Fibroblast of pulmonary artery (primary cell): ENCODE measurements at regions not wholly inside any gene's neighbourhood (a gene's known extent, or its start where the extent isn't known, plus 50 kb on each side); places are given as distances from the start of the nearest gene placed in this dataset.

Source experiments
- DNase-seq: peaks from one replicate; pipeline ENCODE4 v3.0.0-alpha.2; 2010; ENCODE audit warnings: low read depth
- H3K4me3 ChIP-seq: replicated peaks from 2 replicates; pipeline ENCODE4 v1.5.1; 2011; ENCODE audit warnings: low read depth, mild to moderate bottlenecking, control low read depth, low read length, moderate library complexity
- TF ChIP-seq, protein P1 (sequence below): IDR thresholded peaks from 2 replicates; pipeline ENCODE4 v1.5.1; 2011; ENCODE audit warnings: mild to moderate bottlenecking, control low read depth, low read length, inconsistent platforms; ENCODE audit errors: missing control alignments

DNA sequence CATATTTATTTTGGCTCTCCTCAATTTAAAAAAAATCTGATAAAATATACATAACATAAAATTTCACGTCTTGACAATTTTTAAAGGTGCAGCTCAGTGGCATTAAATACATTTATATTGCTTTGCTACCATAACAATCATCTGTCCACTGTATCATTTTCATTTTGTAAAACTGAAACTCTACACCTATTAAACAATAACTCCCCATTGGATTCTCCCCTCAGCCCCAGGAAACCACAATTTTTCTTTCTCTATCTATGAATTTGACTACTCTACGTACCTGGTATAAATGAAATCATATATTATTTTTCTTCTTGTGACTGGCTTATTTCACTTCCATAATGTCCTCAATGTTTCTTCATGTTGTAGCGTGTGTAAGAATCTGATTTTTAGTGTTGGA, 563.5 kb downstream of the PRR16 start:
- no peak for DNase-seq
- H3K4me3 ChIP-seq, result no peak overlapping the region
- TF ChIP-seq, protein P1, sequence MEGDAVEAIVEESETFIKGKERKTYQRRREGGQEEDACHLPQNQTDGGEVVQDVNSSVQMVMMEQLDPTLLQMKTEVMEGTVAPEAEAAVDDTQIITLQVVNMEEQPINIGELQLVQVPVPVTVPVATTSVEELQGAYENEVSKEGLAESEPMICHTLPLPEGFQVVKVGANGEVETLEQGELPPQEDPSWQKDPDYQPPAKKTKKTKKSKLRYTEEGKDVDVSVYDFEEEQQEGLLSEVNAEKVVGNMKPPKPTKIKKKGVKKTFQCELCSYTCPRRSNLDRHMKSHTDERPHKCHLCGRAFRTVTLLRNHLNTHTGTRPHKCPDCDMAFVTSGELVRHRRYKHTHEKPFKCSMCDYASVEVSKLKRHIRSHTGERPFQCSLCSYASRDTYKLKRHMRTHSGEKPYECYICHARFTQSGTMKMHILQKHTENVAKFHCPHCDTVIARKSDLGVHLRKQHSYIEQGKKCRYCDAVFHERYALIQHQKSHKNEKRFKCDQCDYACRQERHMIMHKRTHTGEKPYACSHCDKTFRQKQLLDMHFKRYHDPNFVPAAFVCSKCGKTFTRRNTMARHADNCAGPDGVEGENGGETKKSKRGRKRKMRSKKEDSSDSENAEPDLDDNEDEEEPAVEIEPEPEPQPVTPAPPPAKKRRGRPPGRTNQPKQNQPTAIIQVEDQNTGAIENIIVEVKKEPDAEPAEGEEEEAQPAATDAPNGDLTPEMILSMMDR, result no peak

DNA sequence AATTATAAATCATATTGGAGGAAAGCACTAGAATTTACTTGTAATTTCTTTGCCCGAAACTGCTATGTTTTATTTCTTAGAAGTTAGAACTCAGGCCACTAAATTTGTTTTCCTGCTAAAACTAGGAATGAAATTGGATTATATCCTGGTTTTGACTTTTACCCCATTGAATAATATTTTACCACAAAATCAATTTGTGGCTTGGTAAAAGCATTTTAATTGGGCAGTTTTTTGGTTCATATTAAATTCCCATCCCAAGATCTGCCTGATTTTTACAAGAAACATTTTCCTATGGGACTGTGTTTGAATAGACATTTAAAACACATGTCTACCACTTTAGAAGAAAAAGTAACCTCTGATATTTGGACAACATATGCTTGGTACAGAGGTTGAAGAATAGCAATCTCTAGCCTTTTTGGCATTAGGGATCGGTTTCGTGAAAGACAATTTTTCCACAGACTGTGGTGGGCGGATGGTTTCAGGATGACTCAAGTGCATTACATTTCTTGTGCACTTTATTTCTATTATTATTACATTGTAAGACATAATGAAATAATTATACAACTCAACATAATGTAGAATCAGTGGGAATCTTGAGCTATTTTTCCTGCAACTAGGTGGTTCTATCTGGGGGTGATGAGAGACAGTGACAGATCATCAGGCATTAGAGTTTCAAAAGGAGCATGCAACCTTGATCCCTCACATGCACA, 565.6 kb downstream of the PRR16 start:
- DNase-seq, result no peak
- TF ChIP-seq, protein P1, result no peak
- no peak overlapping the region for H3K4me3 ChIP-seq

DNA sequence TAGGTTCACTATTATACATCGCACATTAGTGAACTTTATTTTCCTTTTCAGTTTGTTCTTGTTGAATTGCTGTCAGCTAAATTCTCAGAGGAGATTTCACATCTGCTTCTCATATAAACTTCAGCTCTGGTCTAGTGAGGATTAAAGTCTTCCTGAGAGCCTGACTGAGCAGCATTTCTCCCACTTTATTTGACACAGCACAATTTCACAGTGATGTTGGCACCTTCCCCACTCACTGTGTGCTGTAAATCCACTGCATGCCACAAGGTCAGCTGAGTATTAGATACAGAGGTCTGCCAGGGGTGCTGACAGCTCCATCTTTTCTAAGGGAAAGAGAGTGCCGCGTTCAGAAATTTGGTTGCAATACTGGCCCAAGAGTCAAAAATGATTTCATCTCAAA, 567.4 kb downstream of the PRR16 start:
- no peak for DNase-seq
- TF ChIP-seq, protein P1, result no peak
- no peak overlapping the region for H3K4me3 ChIP-seq

DNA sequence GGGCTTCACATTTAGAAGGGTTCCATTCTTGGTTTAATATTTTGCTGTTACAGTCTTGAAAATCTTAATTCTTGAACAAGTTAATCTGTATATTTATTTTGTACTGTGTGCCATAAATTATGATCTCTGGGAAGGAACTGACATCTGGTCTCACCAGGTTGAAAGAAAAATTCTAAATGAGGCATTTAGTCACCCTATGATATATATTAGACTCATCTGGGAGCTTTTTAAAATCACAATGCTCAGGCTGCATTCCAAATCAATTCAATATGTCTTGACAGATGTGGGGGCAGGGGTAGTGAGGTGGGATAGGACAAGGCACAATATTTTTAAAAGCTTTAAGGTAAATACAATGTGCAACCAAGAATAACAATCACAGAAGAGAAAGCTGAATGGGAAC, 569.2 kb downstream of the PRR16 start:
- H3K4me3 ChIP-seq, result no peak overlapping the region
- no peak for DNase-seq
- TF ChIP-seq, protein P1, result no peak

DNA sequence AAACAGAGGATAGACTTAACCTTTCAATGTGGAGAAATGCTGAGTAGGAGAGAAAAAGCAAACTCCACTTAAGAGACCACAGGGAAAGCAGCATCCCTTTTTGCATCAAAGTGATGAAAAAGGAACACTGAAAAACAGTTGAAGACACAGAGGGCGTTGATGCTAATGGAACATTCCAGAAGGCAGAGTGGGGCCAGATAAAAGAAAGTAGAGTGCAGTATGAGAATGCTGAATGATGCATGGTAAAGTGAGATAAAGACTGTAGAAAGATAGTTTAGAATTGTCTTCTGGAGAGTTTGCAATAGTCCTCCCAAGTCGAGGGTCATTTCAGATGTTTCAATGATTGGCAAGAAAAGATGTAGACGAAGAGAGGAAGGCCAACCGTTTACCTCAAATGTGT, 574.3 kb downstream of the PRR16 start:
- DNase-seq, result no peak
- TF ChIP-seq, protein P1, result no peak
- H3K4me3 ChIP-seq, result no peak overlapping the region

DNA sequence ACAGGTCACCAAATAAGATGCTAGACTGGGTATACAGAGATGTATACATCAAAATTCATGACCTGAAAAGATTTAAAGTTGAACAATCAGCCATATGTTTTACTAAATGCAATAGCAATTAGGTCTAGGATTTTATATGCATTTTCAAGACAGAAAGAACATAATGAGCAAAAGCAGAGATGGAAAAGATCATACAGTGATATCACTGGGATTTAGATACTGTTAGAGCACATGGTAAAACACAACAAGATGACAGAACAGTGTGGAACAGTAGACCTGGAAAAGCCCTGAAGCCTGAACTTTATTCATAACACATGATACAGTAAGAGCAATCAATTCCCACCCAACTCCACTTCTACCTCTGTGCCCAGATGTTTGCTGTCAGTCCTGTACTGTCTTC, 585.9 kb downstream of the PRR16 start:
- H3K4me3 ChIP-seq, result no peak overlapping the region
- TF ChIP-seq, protein P1, result no peak
- DNase-seq, result no peak
